Sigmoid colon (tissue), 4 donors: ENCODE measurements at regions not wholly inside any gene's neighbourhood (a gene's known extent, or its start where the extent isn't known, plus 50 kb on each side); places are given as distances from the start of the nearest gene placed in this dataset.

Experiments used
- POLR2A ChIP-seq, 2 donors: fragments of 450-650 bp; IDR thresholded peaks; one replicate each; pipeline ENCODE4 v1.6.1; 2016; ENCODE audit warnings: antibody characterized with exemption in 2 of 2, mild to moderate bottlenecking in 2 of 2, moderate library complexity in 2 of 2
- POLR2AphosphoS5 ChIP-seq, 4 donors: sonication (generic); formaldehyde crosslinking; IDR thresholded peaks; one replicate each; pipeline ENCODE4 v1.6.1; 2017; ENCODE audit warnings: antibody characterized with exemption in 4 of 4
- TF ChIP-seq, protein P1 (sequence below), 4 experiments: fragments of 450-650 bp in 3 of 4; fragments of 200-600 bp in 1 of 4; IDR thresholded peaks; one replicate each; pipeline ENCODE4 v1.5.1; 2016 to 2019; ENCODE audit warnings: antibody characterized with exemption in 4 of 4, mild to moderate bottlenecking in 3 of 4, moderate library complexity in 2 of 4

DNA sequence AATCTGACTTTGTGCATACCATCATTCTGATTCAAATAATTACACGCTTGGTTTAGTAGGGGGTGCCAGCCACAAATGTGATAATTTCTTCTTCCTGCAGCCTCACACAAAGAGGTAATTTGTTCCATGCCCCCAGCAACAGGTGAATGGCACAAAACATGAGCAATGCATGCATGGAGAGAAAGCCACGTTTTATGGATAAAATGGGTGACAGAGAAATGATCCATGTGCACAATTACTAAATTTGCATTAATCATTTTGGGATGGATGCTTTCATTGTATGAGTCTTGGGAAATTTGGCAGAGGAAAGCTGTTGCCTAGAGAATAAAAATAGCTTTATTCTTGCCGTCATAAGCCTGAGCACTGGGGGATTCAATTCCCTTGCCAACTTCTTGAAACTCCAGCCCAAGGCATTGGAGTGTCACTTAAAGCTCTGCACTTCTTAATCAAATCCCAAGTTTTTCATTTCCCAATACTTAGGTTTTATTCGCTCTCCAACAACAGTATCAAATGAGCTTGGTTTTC lies 411.6 kb downstream of the GBE1 start:
- TF ChIP-seq, protein P1, sequence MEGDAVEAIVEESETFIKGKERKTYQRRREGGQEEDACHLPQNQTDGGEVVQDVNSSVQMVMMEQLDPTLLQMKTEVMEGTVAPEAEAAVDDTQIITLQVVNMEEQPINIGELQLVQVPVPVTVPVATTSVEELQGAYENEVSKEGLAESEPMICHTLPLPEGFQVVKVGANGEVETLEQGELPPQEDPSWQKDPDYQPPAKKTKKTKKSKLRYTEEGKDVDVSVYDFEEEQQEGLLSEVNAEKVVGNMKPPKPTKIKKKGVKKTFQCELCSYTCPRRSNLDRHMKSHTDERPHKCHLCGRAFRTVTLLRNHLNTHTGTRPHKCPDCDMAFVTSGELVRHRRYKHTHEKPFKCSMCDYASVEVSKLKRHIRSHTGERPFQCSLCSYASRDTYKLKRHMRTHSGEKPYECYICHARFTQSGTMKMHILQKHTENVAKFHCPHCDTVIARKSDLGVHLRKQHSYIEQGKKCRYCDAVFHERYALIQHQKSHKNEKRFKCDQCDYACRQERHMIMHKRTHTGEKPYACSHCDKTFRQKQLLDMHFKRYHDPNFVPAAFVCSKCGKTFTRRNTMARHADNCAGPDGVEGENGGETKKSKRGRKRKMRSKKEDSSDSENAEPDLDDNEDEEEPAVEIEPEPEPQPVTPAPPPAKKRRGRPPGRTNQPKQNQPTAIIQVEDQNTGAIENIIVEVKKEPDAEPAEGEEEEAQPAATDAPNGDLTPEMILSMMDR (IDR thresholded peaks at IDR 0.05) = no peak
- TF ChIP-seq POLR2A (IDR thresholded peaks at IDR 0.05) = no peak
- TF ChIP-seq POLR2AphosphoS5 (IDR thresholded peaks at IDR 0.05) = no peak
